ENCODE measurements at regions not wholly inside any gene's neighbourhood (a gene's known extent, or its start where the extent isn't known, plus 50 kb on each side); places are given as distances from the start of the nearest gene placed in this dataset.

DNA sequence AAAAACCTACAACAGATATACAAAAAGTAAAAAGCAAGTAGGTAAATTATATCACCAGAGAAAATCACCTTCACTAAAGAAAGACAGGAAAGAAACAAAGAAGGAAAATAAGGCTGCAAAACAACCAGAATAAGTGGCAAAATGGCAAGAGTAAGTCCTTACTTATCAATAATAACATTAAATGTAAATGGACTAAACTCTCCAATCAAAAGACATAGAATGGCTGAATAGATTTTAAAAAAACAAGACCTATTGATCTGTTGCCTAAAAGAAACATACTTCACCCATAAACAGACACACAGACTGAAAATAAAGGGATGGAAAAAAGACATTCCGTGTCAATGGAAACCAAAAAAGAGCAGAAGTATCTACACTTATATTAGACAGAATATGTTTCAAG is 695.7 kb upstream of the FAT3 start:
- TF ChIP-seq TAF1 (IDR thresholded peaks at IDR 0.05; ENCODE audit: low read depth) (no peak), ZBTB7A (IDR thresholded peaks at IDR 0.05; ENCODE audit: low read depth) (no peak), EGR1 (IDR thresholded peaks at IDR 0.05) (no peak), FOXM1 (IDR thresholded peaks at IDR 0.05; ENCODE audit: borderline replicate concordance, low read depth) (no peak), CREB1 (IDR thresholded peaks at IDR 0.05; ENCODE audit: low read depth) (no peak), EP300 (IDR thresholded peaks at IDR 0.05; ENCODE audit: borderline replicate concordance) (no peak), TCF12 (IDR thresholded peaks at IDR 0.05; ENCODE audit: low read depth) (no peak), MAX (IDR thresholded peaks at IDR 0.05) (no peak), CEBPB (IDR thresholded peaks at IDR 0.05) (no peak), RAD21 (IDR thresholded peaks at IDR 0.05; ENCODE audit: low read depth) (no peak), TEAD4 (IDR thresholded peaks at IDR 0.05) (no peak), NFIC (IDR thresholded peaks at IDR 0.05) (no peak), YY1 (IDR thresholded peaks at IDR 0.05; ENCODE audit: low read depth) (no peak)
- TF ChIP-seq, protein P1, sequence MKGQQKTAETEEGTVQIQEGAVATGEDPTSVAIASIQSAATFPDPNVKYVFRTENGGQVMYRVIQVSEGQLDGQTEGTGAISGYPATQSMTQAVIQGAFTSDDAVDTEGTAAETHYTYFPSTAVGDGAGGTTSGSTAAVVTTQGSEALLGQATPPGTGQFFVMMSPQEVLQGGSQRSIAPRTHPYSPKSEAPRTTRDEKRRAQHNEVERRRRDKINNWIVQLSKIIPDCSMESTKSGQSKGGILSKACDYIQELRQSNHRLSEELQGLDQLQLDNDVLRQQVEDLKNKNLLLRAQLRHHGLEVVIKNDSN (IDR thresholded peaks at IDR 0.05): no peak
- TF ChIP-seq, protein P2, sequence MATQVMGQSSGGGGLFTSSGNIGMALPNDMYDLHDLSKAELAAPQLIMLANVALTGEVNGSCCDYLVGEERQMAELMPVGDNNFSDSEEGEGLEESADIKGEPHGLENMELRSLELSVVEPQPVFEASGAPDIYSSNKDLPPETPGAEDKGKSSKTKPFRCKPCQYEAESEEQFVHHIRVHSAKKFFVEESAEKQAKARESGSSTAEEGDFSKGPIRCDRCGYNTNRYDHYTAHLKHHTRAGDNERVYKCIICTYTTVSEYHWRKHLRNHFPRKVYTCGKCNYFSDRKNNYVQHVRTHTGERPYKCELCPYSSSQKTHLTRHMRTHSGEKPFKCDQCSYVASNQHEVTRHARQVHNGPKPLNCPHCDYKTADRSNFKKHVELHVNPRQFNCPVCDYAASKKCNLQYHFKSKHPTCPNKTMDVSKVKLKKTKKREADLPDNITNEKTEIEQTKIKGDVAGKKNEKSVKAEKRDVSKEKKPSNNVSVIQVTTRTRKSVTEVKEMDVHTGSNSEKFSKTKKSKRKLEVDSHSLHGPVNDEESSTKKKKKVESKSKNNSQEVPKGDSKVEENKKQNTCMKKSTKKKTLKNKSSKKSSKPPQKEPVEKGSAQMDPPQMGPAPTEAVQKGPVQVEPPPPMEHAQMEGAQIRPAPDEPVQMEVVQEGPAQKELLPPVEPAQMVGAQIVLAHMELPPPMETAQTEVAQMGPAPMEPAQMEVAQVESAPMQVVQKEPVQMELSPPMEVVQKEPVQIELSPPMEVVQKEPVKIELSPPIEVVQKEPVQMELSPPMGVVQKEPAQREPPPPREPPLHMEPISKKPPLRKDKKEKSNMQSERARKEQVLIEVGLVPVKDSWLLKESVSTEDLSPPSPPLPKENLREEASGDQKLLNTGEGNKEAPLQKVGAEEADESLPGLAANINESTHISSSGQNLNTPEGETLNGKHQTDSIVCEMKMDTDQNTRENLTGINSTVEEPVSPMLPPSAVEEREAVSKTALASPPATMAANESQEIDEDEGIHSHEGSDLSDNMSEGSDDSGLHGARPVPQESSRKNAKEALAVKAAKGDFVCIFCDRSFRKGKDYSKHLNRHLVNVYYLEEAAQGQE (IDR thresholded peaks at IDR 0.05; ENCODE audit: low read depth): no peak

DNA sequence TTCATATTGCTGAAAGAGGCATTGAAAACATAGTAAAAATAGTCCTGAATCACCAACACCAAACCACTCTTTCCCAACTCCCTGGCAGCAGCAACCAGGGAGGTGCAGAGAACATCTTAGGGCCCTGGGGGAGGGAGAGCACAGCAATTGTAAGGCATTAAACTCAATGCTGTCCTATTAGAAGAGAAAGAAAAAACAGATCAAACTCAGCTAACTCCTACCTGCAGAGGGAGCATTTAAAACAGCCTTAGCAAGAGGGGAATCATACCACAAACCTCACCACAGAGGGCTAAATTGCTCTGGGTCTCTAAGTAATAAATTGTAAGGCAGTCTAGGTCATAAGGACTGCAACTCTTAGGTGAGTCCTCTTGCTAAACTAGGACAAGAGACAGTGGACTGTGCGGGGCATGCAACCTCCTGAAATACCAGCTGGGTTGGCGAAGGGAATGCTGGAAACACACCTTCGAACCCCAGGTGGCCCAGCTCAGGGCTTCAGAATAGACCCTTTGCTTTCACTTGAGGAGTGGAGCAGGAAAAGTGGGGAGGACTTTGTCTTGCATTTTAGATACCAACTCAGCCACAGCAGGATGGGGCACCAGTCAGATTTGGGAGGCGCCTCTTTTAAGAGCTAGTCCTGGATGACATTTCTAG is 697.1 kb upstream of the FAT3 start:
- no peak for TF ChIP-seq CREB1 (IDR thresholded peaks at IDR 0.05; ENCODE audit: low read depth)

DNA sequence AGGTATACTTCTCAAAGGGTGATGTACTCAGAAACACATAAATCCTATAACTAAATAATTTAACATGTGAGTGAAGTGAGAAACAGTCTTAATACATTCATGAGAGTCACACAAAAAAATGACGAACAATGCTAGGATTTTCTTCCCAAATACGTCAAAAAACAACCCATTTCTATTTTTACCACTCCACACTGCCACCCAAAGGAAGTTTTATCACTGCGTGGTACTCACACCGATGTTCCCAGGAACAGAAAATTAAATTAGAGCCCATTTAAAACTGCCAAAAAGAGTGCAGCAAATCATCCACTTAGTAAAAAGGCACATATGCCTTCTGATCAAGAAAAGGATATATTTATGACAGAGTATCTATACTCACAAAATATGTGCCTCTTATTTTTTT is 710.9 kb upstream of the FAT3 start:
- TF ChIP-seq, protein P1 (IDR thresholded peaks at IDR 0.05): no peak
- TF ChIP-seq RAD21 (IDR thresholded peaks at IDR 0.05; ENCODE audit: low read depth) (peak; percentile 6; the same call in 1 of the 2 replicates), FOXM1 (IDR thresholded peaks at IDR 0.05; ENCODE audit: borderline replicate concordance, low read depth) (no peak), TCF12 (IDR thresholded peaks at IDR 0.05; ENCODE audit: low read depth) (no peak), CREB1 (IDR thresholded peaks at IDR 0.05; ENCODE audit: low read depth) (no peak)

GRCh38 chr11:91497847-91498246 is 726.8 kb upstream of the FAT3 start:
- TF ChIP-seq EP300 (IDR thresholded peaks at IDR 0.05; ENCODE audit: borderline replicate concordance) (no peak), TAF1 (IDR thresholded peaks at IDR 0.05; ENCODE audit: low read depth) (no peak), CEBPB (IDR thresholded peaks at IDR 0.05) (no peak), TEAD4 (IDR thresholded peaks at IDR 0.05) (no peak), CREB1 (IDR thresholded peaks at IDR 0.05; ENCODE audit: low read depth) (no peak), NFIC (IDR thresholded peaks at IDR 0.05) (no peak), ZBTB7A (IDR thresholded peaks at IDR 0.05; ENCODE audit: low read depth) (no peak), FOXM1 (IDR thresholded peaks at IDR 0.05; ENCODE audit: borderline replicate concordance, low read depth) (no peak), MAX (IDR thresholded peaks at IDR 0.05) (no peak), RAD21 (IDR thresholded peaks at IDR 0.05; ENCODE audit: low read depth) (no peak)
- TF ChIP-seq, protein P2 (IDR thresholded peaks at IDR 0.05; ENCODE audit: low read depth): no peak
- TF ChIP-seq, protein P1 (IDR thresholded peaks at IDR 0.05): no peak

DNA sequence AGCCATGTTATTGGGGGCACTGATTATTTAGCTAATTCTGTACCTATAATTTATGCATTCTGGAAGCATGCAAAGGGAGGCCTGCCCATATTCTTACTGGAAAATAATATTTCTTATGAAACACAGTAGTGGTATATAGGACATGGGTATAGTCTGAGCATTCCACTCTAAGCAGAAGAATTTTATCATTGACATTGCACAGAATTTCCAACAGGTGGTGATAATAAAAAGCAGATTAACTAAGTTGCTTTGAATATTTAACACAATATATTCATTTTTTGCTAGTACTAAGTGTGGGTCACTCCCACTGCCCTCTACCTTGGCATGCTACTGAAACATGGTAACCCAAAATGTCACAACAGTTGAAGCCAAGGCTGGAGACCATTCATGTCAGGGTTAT is 728.8 kb upstream of the FAT3 start:
- TF ChIP-seq YY1 (IDR thresholded peaks at IDR 0.05; ENCODE audit: low read depth) (no peak), TEAD4 (IDR thresholded peaks at IDR 0.05) (no peak), TAF1 (IDR thresholded peaks at IDR 0.05; ENCODE audit: low read depth) (no peak), NFIC (IDR thresholded peaks at IDR 0.05) (no peak), MAX (IDR thresholded peaks at IDR 0.05) (no peak), ZBTB7A (IDR thresholded peaks at IDR 0.05; ENCODE audit: low read depth) (no peak), FOXM1 (IDR thresholded peaks at IDR 0.05; ENCODE audit: borderline replicate concordance, low read depth) (no peak), CEBPB (IDR thresholded peaks at IDR 0.05) (no peak), EP300 (IDR thresholded peaks at IDR 0.05; ENCODE audit: borderline replicate concordance) (no peak), EGR1 (IDR thresholded peaks at IDR 0.05) (no peak), RAD21 (IDR thresholded peaks at IDR 0.05; ENCODE audit: low read depth) (no peak), TCF12 (IDR thresholded peaks at IDR 0.05; ENCODE audit: low read depth) (no peak), CREB1 (IDR thresholded peaks at IDR 0.05; ENCODE audit: low read depth) (no peak)
- TF ChIP-seq, protein P2 (IDR thresholded peaks at IDR 0.05; ENCODE audit: low read depth): no peak
- TF ChIP-seq, protein P1 (IDR thresholded peaks at IDR 0.05): no peak

Measured in Ishikawa (cell line).